Endothelial cell of umbilical vein (primary cell): ENCODE measurements at regions not wholly inside any gene's neighbourhood (a gene's known extent, or its start where the extent isn't known, plus 50 kb on each side); places are given as distances from the start of the nearest gene placed in this dataset.
"Not testable (repeated sequence)": the region's sequence is repeated elsewhere in the genome, so short reads cannot be mapped to it uniquely, and the experiment has no call there.

ENCODE experiments used
- BruUV-seq: library from RNA; stranded (reverse); fragments of 400-500 nt; replicated peaks from 2 replicates; lab custom pipeline; 2021; lab: Mats Ljungman, UMichigan
- CTCF ChIA-PET: fragments of 300-600, 350-600 bp; sonication (Branson Sonifier 250); formaldehyde crosslinking; loops from one replicate; lab custom pipeline; 2021; ENCODE audit warnings: antibody characterized with exemption, inconsistent platforms; lab: Charles Lee
- POLR2A ChIA-PET: fragments of 300-600, 350-600 bp; sonication (Branson Sonifier 250); formaldehyde crosslinking; loops from one replicate; lab custom pipeline; 2021; ENCODE audit warnings: antibody characterized with exemption, inconsistent platforms; lab: Charles Lee
- DNase-seq: peaks from one replicate; pipeline ENCODE4 v3.0.0-alpha.2; 2011; ENCODE audit warnings: low read depth, low spot score
- FAIRE-seq: peaks from 2 replicates; lab custom pipeline; 2011; peaks lifted over from hg19 to GRCh38; lab: Jason Lieb, UNC
- H2AFZ ChIP-seq: 2 replicates; pipeline ENCODE4 v1.6.0; 2012; ENCODE audit warnings: low read depth, low read length, control low read depth, inconsistent platforms
- H3K27ac ChIP-seq: 2 replicates; pipeline ENCODE4 v1.5.1; 2011; ENCODE audit warnings: low read depth, mild to moderate bottlenecking, control low read depth, low read length, moderate library complexity; ENCODE audit not compliant: insufficient read depth
- H3K27me3 ChIP-seq, 2 experiments: 2 replicates each; pipeline versions ENCODE4 v1.6.0 to v1.6.1; 2011; ENCODE audit warnings: low read length in 2 of 2, mixed read lengths in 1 of 2; ENCODE audit not compliant: control insufficient read depth in 2 of 2, insufficient read depth in 2 of 2
- H3K36me3 ChIP-seq, 2 experiments: 2 replicates in 1 of 2; 3 replicates in 1 of 2; pipeline ENCODE4 v1.5.1; 2011; ENCODE audit warnings: low read length in 2 of 2, mild to moderate bottlenecking in 1 of 2, moderate library complexity in 1 of 2; ENCODE audit not compliant: control insufficient read depth in 2 of 2, insufficient read depth in 2 of 2; ENCODE audit errors: extremely low read depth in 1 of 2
- H3K4me1 ChIP-seq: 3 replicates; pipeline ENCODE4 v1.5.1; 2011; ENCODE audit warnings: mild to moderate bottlenecking, low read length; ENCODE audit not compliant: control insufficient read depth, insufficient read depth; ENCODE audit errors: extremely low read depth
- H3K4me2 ChIP-seq: 2 replicates; pipeline ENCODE4 v1.6.1; 2011; ENCODE audit warnings: low read length, control low read depth, mixed read lengths; ENCODE audit not compliant: insufficient read depth
- H3K4me3 ChIP-seq, 3 experiments: fragments of 200-600 bp in 1 of 3; sonication (generic), shearing (Covaris generic) in 1 of 3; replicated peaks in 1 of 3; 2 replicates each; pipeline ENCODE4 v1.5.1; 2011 to 2016; ENCODE audit warnings: control low read depth in 3 of 3, low read length in 3 of 3, mild to moderate bottlenecking in 2 of 3, inconsistent platforms in 1 of 3, low read depth in 1 of 3, moderate library complexity in 1 of 3; ENCODE audit not compliant: insufficient read depth in 1 of 3
- H3K79me2 ChIP-seq: 2 replicates; pipeline ENCODE4 v1.6.0; 2012; ENCODE audit warnings: low read length, inconsistent platforms; ENCODE audit not compliant: control insufficient read depth, insufficient read depth
- H3K9ac ChIP-seq: replicated peaks from 2 replicates; pipeline ENCODE3; 2011; ENCODE audit warnings: low read length, control low read depth; ENCODE audit not compliant: insufficient read depth; ENCODE audit errors: extremely low read depth
- H3K9me1 ChIP-seq: replicated peaks from 3 replicates; pipeline ENCODE4 v1.6.0; 2011; ENCODE audit warnings: mild to moderate bottlenecking, low read length; ENCODE audit not compliant: control insufficient read depth, insufficient read depth; ENCODE audit errors: extremely low read depth
- H3K9me3 ChIP-seq: replicated peaks from 2 replicates; pipeline ENCODE4 v1.5.1; 2012; ENCODE audit warnings: low read length, inconsistent platforms; ENCODE audit not compliant: control insufficient read depth, insufficient read depth
- H4K20me1 ChIP-seq: replicated peaks from 2 replicates; pipeline ENCODE3; 2011; ENCODE audit warnings: mild to moderate bottlenecking, low read length; ENCODE audit not compliant: control insufficient read depth, insufficient read depth; ENCODE audit errors: extremely low read depth
- EZH2 ChIP-seq: IDR thresholded peaks from 2 replicates; pipeline ENCODE4 v1.6.1; 2012; ENCODE audit warnings: borderline replicate concordance, low read depth, mild to moderate bottlenecking, moderate library complexity, low read length, inconsistent platforms; ENCODE audit not compliant: severe bottlenecking
- FOS ChIP-seq: IDR thresholded peaks from 2 replicates; pipeline ENCODE4 v1.6.1; 2011; ENCODE audit warnings: mild to moderate bottlenecking, low read length, moderate library complexity, borderline replicate concordance; ENCODE audit not compliant: insufficient read depth
- JUN ChIP-seq: IDR thresholded peaks from 2 replicates; pipeline ENCODE4 v1.6.1; 2011; ENCODE audit warnings: borderline replicate concordance, low read depth; ENCODE audit not compliant: insufficient read length, insufficient read depth
- MAX ChIP-seq: IDR thresholded peaks from 2 replicates; pipeline ENCODE4 v1.6.1; 2011; ENCODE audit not compliant: insufficient read depth, insufficient read length
- MYC ChIP-seq: IDR thresholded peaks from one replicate; pipeline ENCODE4 v1.6.1; 2011; ENCODE audit warnings: mild to moderate bottlenecking, low read depth, low read length
- POLR2A ChIP-seq: IDR thresholded peaks from 2 replicates; pipeline ENCODE4 v1.6.1; 2012; ENCODE audit warnings: low read depth, mild to moderate bottlenecking, control low read depth, low read length
- POLR2AphosphoS5 ChIP-seq: IDR thresholded peaks from 2 replicates; pipeline ENCODE4 v1.6.1; 2012; ENCODE audit warnings: low read depth, mild to moderate bottlenecking, control low read depth, low read length, moderate library complexity; ENCODE audit not compliant: insufficient read depth
- dilution Hi-C: fragments of 300-500 bp; cut with MboI; formaldehyde crosslinking; loops from one replicate; pipeline ENCODE4 v1.15.0; 2019; ENCODE audit warnings: low sequenced_read_pairs; ENCODE audit not compliant: extremely low pct_ligation_motif_present
- intact Hi-C: fragments of 100-400 bp; cut with micrococcal nuclease; formaldehyde crosslinking; loops from one replicate; pipeline ENCODE4 v1.10.0; 2022
- TF ChIP-seq, protein P1 (sequence below), 2 donors: IDR thresholded peaks; 1 replicate in 1 of 2; 2 replicates in 1 of 2; pipeline ENCODE4 v1.5.1; 2011; ENCODE audit warnings: low read length in 2 of 2, mild to moderate bottlenecking in 2 of 2, moderate library complexity in 2 of 2, control low read depth in 1 of 2, inconsistent platforms in 1 of 2, low read depth in 1 of 2; ENCODE audit not compliant: insufficient read depth in 1 of 2; ENCODE audit errors: extremely low read depth in 1 of 2

DNA sequence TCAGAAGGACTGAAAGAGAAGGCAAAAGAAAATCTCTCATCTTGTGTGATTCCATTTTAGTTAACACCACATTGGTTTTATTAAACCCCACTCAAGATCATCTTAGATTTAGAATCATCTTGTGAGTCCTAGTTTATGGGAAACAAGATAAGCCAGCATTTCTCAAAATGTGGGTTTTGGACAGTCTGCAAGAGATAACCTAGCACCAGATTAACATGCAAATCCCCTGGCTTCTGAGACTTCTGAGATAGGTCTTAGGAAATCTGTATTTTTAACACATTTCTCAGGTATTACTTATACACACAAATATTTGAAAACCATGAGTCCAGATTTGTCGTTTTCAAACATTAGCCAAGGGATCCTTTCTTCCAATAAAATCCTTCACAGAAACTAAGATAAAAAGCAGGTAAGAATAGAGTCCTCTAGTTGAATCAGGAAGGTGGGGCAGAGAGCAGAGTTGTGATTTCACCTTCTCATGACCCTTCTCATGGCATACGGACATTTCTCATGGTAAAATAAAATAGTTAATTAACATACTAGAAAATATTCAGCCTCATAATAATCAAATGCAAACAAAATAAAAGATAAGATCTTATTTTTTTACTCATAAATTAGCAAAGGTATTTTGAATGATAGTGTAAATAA is 287.2 kb upstream of the FN1 start:
- DNase-seq = no peak
- H2AFZ ChIP-seq = no peak overlapping the region
- no peak overlapping the region for H3K9ac ChIP-seq
- no peaks in the 10 kb centered on the region for H3K27me3 ChIP-seq
- ChIA-PET CTCF (interaction anchor here (0.8 kb wide), 1 partner anchor 54 kb away, joined by 3 read pairs; no protein-coding TSS in a partner anchor), POLR2A (no interaction called here)
- no peaks in the 10 kb centered on the region for H3K9me1 ChIP-seq
- peaks cover 25% of the 10 kb centered on the region for H3K4me1 ChIP-seq
- intact Hi-C loops (no loop called here), dilution Hi-C loops (no loop called here)
- H3K4me3 ChIP-seq = no peak overlapping the region
- TF ChIP-seq, protein P1, sequence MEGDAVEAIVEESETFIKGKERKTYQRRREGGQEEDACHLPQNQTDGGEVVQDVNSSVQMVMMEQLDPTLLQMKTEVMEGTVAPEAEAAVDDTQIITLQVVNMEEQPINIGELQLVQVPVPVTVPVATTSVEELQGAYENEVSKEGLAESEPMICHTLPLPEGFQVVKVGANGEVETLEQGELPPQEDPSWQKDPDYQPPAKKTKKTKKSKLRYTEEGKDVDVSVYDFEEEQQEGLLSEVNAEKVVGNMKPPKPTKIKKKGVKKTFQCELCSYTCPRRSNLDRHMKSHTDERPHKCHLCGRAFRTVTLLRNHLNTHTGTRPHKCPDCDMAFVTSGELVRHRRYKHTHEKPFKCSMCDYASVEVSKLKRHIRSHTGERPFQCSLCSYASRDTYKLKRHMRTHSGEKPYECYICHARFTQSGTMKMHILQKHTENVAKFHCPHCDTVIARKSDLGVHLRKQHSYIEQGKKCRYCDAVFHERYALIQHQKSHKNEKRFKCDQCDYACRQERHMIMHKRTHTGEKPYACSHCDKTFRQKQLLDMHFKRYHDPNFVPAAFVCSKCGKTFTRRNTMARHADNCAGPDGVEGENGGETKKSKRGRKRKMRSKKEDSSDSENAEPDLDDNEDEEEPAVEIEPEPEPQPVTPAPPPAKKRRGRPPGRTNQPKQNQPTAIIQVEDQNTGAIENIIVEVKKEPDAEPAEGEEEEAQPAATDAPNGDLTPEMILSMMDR (IDR thresholded peaks at IDR 0.05; ENCODE audit: extremely low read depth in 1 of 2, insufficient read depth in 1 of 2, low read depth in 1 of 2, low read length in 2 of 2) = no peak
- TF ChIP-seq FOS (no peak), EZH2 (no peak), JUN (no peak)
- H4K20me1 ChIP-seq = no peaks in the 10 kb centered on the region
- no peaks in the 10 kb centered on the region for H3K79me2 ChIP-seq
- FAIRE-seq = no peak
- H3K36me3 ChIP-seq = peaks cover 3 to 4% of the 10 kb centered on the region in 2 experiments
- no peak overlapping the region for H3K27ac ChIP-seq
- no peak overlapping the region for H3K4me2 ChIP-seq
- no TSS peak for BruUV-seq
- H3K9me3 ChIP-seq = no peaks in the 10 kb centered on the region

- intact Hi-C loops (no loop called here), dilution Hi-C loops (no loop called here)
- Histone ChIP-seq H3K27me3 (no peaks in the 10 kb centered on the region), H2AFZ (no peak overlapping the region), H4K20me1 (no peaks in the 10 kb centered on the region), H3K4me2 (no peak overlapping the region), H3K79me2 (no peaks in the 10 kb centered on the region), H3K9me1 (no peaks in the 10 kb centered on the region), H3K27ac (no peak overlapping the region), H3K4me3 (no peak overlapping the region), H3K36me3 (peaks cover 3 to 4% of the 10 kb centered on the region in 2 experiments), H3K9me3 (no peaks in the 10 kb centered on the region), H3K4me1 (peaks cover 31% of the 10 kb centered on the region), H3K9ac (no peak overlapping the region)
- FAIRE-seq (no peak), DNase-seq (no peak)
- BruUV-seq = no TSS peak
- POLR2A ChIA-PET = no interaction called here
- CTCF ChIA-PET = interaction anchor here (0.8 kb wide), 1 partner anchor 55 kb away, joined by 3 read pairs; no protein-coding TSS in a partner anchor
- TF ChIP-seq POLR2AphosphoS5 (no peak), FOS (no peak), POLR2A (no peak), MAX (no peak), MYC (no peak)
These were observed 286.3 kb upstream of the FN1 start for GRCh38 chr2:215722125-215722524.

- FAIRE-seq, intact Hi-C loops, H3K27ac ChIP-seq, dilution Hi-C loops, H3K4me3 ChIP-seq, CTCF ChIA-PET, H3K36me3 ChIP-seq, H3K27me3 ChIP-seq, H3K9me3 ChIP-seq, BruUV-seq, H3K79me2 ChIP-seq, DNase-seq, POLR2A ChIA-PET, H2AFZ ChIP-seq, H4K20me1 ChIP-seq, H3K9me1 ChIP-seq, H3K9ac ChIP-seq, H3K4me2 ChIP-seq: not testable (repeated sequence)
- H3K4me1 ChIP-seq = peaks cover 33% of the 10 kb centered on the region
These were observed 285.6 kb upstream of the FN1 start for GRCh38 chr2:215721515-215721914.
